ENCODE measurements at regions not wholly inside any gene's neighbourhood (a gene's known extent, or its start where the extent isn't known, plus 50 kb on each side); places are given as distances from the start of the nearest gene placed in this dataset.

- H3K9me3 ChIP-seq (ENCODE audit: control insufficient read depth, insufficient read depth, low read depth, low read length) = no peaks in the 10 kb centered on the region
- H3K36me3 ChIP-seq (ENCODE audit: control insufficient read depth, insufficient read depth, low read length) = no peaks in the 10 kb centered on the region
- no peaks in the 10 kb centered on the region for H3K27me3 ChIP-seq (ENCODE audit: control insufficient read depth, insufficient read depth, low read length)
- no peak overlapping the region for H3K27ac ChIP-seq (ENCODE audit: insufficient read depth, low read length)
- H3K4me2 ChIP-seq (ENCODE audit: extremely low read depth, insufficient read depth, low read length) = no peak overlapping the region
- no peak for DNase-seq (ENCODE audit: low read depth in 2 of 2)
- no peaks in the 10 kb centered on the region for H4K20me1 ChIP-seq (ENCODE audit: control insufficient read depth, extremely low read depth, insufficient read depth, low read length)
- no peak for TF ChIP-seq CTCF (conservative IDR thresholded peaks at IDR 0.05 in 1 of 2, IDR thresholded peaks at IDR 0.05 in 1 of 2; ENCODE audit: low read depth in 1 of 2, low read length in 2 of 2)
- TF ChIP-seq EZH2 (IDR thresholded peaks at IDR 0.05; ENCODE audit: low read length, missing control alignments) = no peak
- H2AFZ ChIP-seq (ENCODE audit: low read length) = no peak overlapping the region
- no peak overlapping the region for H3K9ac ChIP-seq (ENCODE audit: insufficient read depth, low read length)
- no peaks in the 10 kb centered on the region for H3K79me2 ChIP-seq (ENCODE audit: control insufficient read depth, insufficient read depth, low read length)
- no peaks in the 10 kb centered on the region for H3K4me1 ChIP-seq (ENCODE audit: control insufficient read depth, extremely low read depth, insufficient read depth, low read length)
- no peak overlapping the region for H3K4me3 ChIP-seq (replicated peaks in 1 of 4; ENCODE audit: control extremely low read depth in 1 of 4, insufficient read depth in 1 of 4, low read depth in 3 of 4, low read length in 4 of 4)
Measured at GRCh38 chr11:88448131-88448670, 110.7 kb upstream of the CTSC start.

GRCh38 chr11:88447281-88447680 is 109.7 kb upstream of the CTSC start:
- no peak overlapping the region for H2AFZ ChIP-seq (ENCODE audit: low read length)
- H4K20me1 ChIP-seq (ENCODE audit: control insufficient read depth, extremely low read depth, insufficient read depth, low read length) = no peaks in the 10 kb centered on the region
- H3K4me3 ChIP-seq (replicated peaks in 1 of 4; ENCODE audit: control extremely low read depth in 1 of 4, insufficient read depth in 1 of 4, low read depth in 3 of 4, low read length in 4 of 4) = no peak overlapping the region
- no peak for DNase-seq (ENCODE audit: low read depth in 2 of 2)
- no peaks in the 10 kb centered on the region for H3K9me3 ChIP-seq (ENCODE audit: control insufficient read depth, insufficient read depth, low read depth, low read length)
- no peak overlapping the region for H3K27ac ChIP-seq (ENCODE audit: insufficient read depth, low read length)
- H3K4me2 ChIP-seq (ENCODE audit: extremely low read depth, insufficient read depth, low read length) = no peak overlapping the region
- no peaks in the 10 kb centered on the region for H3K27me3 ChIP-seq (ENCODE audit: control insufficient read depth, insufficient read depth, low read length)
- TF ChIP-seq EZH2 (IDR thresholded peaks at IDR 0.05; ENCODE audit: low read length, missing control alignments) = no peak
- H3K36me3 ChIP-seq (ENCODE audit: control insufficient read depth, insufficient read depth, low read length) = no peaks in the 10 kb centered on the region
- no peak overlapping the region for H3K9ac ChIP-seq (ENCODE audit: insufficient read depth, low read length)
- no peaks in the 10 kb centered on the region for H3K4me1 ChIP-seq (ENCODE audit: control insufficient read depth, extremely low read depth, insufficient read depth, low read length)
- no peaks in the 10 kb centered on the region for H3K79me2 ChIP-seq (ENCODE audit: control insufficient read depth, insufficient read depth, low read length)

GRCh38 chr11:88439356-88439755 is 101.8 kb upstream of the CTSC start:
- no peaks in the 10 kb centered on the region for H4K20me1 ChIP-seq (ENCODE audit: control insufficient read depth, extremely low read depth, insufficient read depth, low read length)
- H3K4me3 ChIP-seq (replicated peaks in 1 of 4; ENCODE audit: control extremely low read depth in 1 of 4, insufficient read depth in 1 of 4, low read depth in 3 of 4, low read length in 4 of 4) = no peak overlapping the region
- no peak for TF ChIP-seq CTCF (conservative IDR thresholded peaks at IDR 0.05 in 1 of 2, IDR thresholded peaks at IDR 0.05 in 1 of 2; ENCODE audit: low read depth in 1 of 2, low read length in 2 of 2)
- TF ChIP-seq EZH2 (IDR thresholded peaks at IDR 0.05; ENCODE audit: low read length, missing control alignments) = no peak
- no peaks in the 10 kb centered on the region for H3K4me1 ChIP-seq (ENCODE audit: control insufficient read depth, extremely low read depth, insufficient read depth, low read length)
- no peaks in the 10 kb centered on the region for H3K9me3 ChIP-seq (ENCODE audit: control insufficient read depth, insufficient read depth, low read depth, low read length)
- no peaks in the 10 kb centered on the region for H3K79me2 ChIP-seq (ENCODE audit: control insufficient read depth, insufficient read depth, low read length)
- H3K27me3 ChIP-seq (ENCODE audit: control insufficient read depth, insufficient read depth, low read length) = no peaks in the 10 kb centered on the region
- no peak overlapping the region for H2AFZ ChIP-seq (ENCODE audit: low read length)
- no peak for DNase-seq (ENCODE audit: low read depth in 2 of 2)
- no peak overlapping the region for H3K4me2 ChIP-seq (ENCODE audit: extremely low read depth, insufficient read depth, low read length)
- H3K9ac ChIP-seq (ENCODE audit: insufficient read depth, low read length) = no peak overlapping the region
- no peak overlapping the region for H3K27ac ChIP-seq (ENCODE audit: insufficient read depth, low read length)
- no peaks in the 10 kb centered on the region for H3K36me3 ChIP-seq (ENCODE audit: control insufficient read depth, insufficient read depth, low read length)

All from fibroblast of lung (primary cell).